HG02970 (cell line): ENCODE measurements at regions not wholly inside any gene's neighbourhood (a gene's known extent, or its start where the extent isn't known, plus 50 kb on each side); places are given as distances from the start of the nearest gene placed in this dataset.
"Not testable (repeated sequence)": the region's sequence is repeated elsewhere in the genome, so short reads cannot be mapped to it uniquely, and the experiment has no call there.

Experiments used
- ATAC-seq: cut with Tn5 transposase; IDR thresholded peaks from one replicate; pipeline ENCODE4 v1.9.1; 2021; ENCODE audit warnings: mild to moderate bottlenecking, moderate library complexity, moderate number of reproducible peaks; ENCODE audit not compliant: unreplicated experiment, low FRiP score

GRCh38 chr3:82542556-82542955, 781.1 kb upstream of the GBE1 start:
- ATAC-seq = not testable (repeated sequence)

DNA sequence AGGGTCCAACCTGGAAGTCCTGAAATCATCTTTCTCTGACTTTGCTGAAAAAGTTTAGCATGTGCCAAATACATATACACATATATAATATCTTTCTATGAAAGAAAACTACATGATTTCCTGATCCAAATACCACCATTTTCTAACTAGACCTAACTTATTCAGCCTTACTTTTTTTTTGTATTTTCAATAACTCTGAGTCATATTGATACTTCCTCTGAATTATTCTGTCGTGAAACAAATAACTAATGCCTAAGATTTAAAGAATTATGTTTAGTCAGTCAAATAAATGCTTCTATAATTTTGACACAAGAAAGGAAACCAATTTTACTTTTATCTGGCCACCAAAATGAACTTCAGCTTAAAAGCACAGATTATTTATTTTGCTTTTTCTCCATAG, 760.2 kb upstream of the GBE1 start:
- ATAC-seq = no peak

DNA sequence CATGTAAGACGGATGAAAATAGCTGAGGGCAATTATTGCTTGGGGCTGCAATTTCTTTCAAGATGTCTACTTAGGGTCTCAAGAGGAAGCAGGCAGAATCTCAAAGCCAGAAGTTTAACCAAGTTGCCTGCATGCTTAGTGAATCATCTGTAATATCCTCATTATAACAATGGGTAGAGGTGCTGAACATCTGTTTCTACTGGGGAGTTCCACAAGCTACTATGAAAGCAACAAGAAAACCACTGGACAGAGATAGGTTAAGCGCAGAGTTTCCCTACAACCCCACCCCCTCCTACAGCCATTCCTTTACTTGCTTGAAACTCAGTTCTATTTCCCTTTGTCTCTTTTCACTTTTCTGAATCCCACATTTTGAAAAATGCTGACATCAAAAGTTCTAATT, 759.4 kb upstream of the GBE1 start:
- no peak for ATAC-seq

- no peak for ATAC-seq
Measured at GRCh38 chr3:82509951-82510603, 748.6 kb upstream of the GBE1 start.

DNA sequence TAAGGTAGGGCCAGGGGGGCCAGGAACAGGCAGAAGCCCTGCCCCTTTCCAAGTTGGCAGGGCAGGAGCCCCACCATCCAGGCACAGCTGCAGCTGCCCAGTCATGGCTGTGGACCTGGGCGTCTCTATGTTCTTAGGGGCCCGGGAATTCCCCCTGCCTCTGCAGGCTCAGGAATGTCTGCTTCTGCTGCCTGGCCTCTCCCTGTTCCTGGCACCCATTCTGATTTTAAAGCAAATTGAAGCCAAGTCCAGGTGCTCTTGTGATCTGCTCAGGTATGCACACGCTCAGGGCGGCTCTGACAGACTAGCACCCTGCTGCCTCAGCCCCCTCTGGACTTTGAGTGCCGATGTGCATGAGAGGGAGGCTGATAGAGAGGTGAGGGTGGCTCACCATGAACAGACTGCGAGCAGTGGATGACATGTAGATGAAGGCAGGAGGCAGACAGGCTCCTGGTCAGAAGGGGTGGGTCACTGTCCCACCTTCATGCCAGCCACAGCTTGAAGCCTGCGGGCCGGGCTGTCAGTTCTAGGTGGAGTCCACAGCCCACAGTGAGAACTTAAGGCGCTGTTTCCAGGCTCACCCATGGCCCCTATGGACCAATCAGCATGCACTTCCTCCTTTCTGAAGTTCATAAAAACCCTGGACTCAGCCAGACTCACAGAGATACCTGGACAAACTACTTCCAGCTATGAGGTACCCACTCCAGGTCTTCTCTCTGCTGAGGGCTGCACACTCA, 747.8 kb upstream of the GBE1 start:
- no peak for ATAC-seq

DNA sequence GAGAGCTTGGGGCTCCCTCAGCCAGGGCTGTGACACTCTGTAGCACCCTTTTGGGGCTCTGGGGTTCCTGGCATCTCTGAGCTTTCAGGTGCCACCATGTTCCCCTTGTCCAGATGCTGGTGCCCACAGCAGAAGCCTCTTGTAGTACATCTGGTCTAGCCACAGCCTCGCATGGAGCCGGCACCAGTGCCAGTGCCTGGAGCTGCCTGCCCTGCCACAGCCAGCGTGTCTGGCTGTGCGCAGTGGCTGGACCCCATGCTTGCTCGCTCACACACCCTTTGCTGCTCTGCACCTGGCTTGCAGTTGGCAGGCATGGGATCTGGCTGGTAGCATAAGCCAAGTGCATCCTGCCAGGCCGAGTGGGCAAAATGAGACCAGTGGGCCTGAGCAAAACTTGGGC, 744.8 kb upstream of the GBE1 start:
- no peak for ATAC-seq

DNA sequence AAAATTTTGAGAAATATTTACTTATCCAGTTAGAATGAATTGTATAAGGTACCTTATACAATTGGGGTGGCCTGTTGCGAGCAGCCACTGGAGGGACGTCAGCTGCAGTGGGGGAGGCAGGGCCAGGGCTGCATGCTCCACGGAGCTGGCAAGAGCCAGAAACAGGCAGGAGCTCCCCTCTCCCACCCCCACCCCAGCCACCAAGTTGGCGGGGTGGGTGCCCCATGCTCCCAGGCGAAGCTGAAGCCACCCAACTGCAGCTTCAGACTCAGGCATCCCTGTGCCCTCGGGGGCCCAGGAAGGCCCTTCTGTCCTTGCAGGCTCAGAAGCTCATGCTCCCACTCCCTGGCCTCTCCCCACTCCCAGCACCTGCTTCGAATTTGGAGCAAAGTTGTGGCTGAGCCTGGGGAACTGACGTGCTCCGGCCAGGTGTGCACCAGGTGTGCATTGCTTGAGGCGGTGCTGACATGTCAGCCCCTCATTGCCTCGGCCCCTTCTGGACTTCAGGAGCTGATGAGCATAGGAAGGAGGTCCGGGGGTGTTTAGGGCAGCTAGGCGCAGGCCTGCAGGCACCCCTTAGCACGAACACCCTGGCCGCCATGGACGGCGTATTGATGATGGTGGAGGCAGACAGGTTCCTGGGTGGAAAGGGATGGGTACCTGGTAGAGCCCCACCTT, 743.8 kb upstream of the GBE1 start:
- ATAC-seq = no peak

GRCh38 chr3:82498186-82498585, 736.7 kb upstream of the GBE1 start:
- no peak for ATAC-seq

DNA sequence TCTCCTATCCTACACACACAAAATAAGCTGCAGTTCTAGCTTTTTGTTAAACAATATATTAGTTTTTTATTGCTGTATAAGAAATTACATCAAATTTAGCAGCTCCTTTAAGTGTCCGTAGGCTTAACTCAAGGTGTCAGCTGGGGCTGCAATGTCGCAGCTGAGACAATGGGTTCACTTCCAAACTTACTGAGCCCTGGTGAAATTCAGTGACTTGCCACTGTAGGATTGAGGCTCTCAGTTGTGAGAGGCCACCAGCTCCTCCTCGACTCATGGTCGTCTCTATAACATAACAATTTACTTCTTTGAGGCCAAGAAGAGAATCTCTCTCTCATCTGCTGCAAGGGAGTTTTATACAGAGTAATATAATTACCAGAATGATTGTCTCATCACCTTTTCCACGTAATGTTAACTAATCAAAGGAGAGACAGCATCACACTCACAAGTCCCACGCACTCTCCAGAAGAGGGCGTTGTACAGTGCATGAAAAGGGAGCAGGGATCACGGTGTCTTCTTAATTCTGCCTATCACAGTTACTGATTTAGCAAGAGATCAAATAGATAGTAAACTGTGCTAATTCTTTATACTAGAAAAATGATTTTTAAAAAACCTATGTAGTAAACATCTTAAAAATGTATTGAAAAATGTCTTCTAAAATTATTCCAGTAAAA, 735.6 kb upstream of the GBE1 start:
- ATAC-seq = no peak

GRCh38 chr3:82495655-82496054, 734.2 kb upstream of the GBE1 start:
- ATAC-seq = no peak

GRCh38 chr3:82494977-82495489, 733.6 kb upstream of the GBE1 start:
- ATAC-seq = no peak

DNA sequence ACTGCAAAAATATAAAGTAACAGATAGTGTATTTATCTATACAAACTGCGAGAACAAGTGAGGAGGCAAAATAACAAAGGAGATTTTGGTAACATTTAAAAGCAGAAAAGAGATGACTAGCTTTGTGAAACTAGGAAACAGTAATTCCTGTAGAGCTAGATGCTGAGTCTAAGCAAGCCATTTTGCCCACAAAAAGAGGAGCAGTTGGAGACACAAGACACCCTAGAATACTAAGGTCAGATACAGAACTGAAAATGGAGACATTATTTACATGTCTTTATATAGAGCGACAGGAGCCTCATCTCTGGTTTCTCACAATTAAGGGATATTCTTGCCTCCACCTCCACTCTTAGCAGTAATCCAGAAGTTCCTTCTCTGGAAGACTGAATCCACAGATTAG, 732.4 kb upstream of the GBE1 start:
- ATAC-seq = no peak

DNA sequence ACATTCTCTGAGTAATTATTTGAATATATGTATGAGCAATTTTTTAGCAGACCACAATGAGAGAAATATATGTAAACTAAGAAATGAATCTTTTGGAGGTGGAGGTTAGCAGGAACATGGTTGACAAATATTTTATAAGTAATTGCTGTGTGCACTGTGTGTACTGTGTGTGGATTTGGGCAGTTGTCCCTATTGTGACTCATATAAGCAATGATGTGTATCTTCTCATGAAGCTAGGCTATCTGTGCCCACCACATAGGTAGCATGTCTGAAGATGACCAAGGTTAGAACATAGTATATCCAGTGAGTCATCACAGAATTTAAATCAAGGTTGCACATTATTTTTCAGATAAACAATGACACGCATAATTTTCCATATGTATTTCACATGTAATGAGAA, 713.9 kb upstream of the GBE1 start:
- ATAC-seq = no peak

- no peak for ATAC-seq
Measured at GRCh38 chr3:82474711-82475110, 713.3 kb upstream of the GBE1 start.

DNA sequence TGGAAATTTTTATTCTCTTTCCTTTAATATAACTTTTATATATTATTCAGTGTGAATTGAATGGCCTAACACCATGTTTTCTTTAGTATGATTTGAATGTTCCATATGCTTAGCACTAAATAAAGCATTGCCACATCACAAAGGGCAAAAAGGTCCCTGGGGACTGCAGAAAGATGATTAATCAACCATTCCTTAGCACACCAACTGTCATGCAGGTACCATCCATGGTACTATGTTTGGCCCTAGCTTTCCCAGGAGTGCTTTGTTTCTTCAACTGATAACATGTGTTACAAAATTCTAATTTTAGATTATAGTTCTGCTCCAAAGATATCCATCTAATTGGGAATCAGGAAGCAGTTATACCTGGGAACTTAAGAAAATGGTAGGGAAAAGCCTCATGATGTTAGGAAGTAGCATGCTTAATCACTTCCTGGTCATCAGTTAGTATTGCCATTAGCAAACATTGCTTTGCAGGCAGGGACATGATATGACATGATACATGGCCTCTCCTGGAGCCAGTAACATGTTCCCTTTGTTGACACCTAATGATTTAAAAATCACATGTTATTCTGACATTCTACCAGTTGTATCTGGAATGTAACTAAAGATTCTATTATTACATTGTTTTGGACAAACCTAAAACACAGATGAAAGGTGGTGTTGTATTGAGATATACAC, 712.6 kb upstream of the GBE1 start:
- ATAC-seq = no peak

GRCh38 chr3:82467051-82467450, 705.6 kb upstream of the GBE1 start:
- no peak for ATAC-seq

- ATAC-seq = no peak
Measured at GRCh38 chr3:82462977-82463376, 701.5 kb upstream of the GBE1 start.

DNA sequence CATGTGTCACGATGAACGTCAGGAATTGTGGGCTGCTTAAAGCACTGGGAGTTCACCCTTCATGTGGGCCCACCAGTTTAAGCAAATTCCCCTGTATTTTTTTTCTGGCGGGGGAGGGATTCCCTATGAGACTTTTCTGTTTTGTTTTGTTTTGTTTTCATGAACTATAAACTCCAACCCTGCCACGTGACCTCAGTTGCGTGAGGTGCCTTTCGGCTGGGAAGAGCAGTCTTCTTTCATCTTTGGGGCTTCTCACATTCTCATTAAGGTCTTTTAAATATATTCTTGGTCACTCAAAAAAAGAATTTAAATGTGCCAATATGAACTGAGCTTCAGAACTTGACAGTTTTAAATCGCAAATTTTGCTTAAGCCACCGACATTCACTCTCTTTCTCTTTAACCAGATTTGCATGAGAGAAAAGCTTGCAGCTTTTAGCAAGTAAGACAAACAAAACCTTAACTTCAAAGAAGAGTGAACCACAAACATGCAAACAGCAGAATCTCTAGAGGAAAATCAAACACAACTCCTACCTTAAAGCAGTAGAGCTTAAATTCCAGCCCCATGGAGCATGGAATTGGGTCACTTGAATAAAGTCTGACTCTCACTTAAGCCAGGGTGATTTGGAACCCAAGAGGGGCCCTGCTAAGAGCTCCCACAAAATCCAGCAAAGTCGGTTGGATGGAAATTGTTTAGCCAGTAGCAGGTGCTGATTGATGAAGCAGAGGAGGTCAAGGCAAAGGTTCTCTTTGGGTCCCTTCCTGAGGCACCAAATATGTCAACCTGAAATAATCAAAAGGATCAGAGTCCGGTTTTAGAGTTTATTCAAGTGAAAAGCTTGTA, 699.8 kb upstream of the GBE1 start:
- no peak for ATAC-seq

- no peak for ATAC-seq
Measured at GRCh38 chr3:82448320-82448719, 686.9 kb upstream of the GBE1 start.

GRCh38 chr3:82428821-82429220, 667.4 kb upstream of the GBE1 start:
- ATAC-seq = not testable (repeated sequence)
